OCI-M1 (cell line): ENCODE measurements at regions not wholly inside any gene's neighbourhood (a gene's known extent, or its start where the extent isn't known, plus 50 kb on each side); places are given as distances from the start of the nearest gene placed in this dataset.
A peak's percentile ranks its signal among the peaks of the same experiment; 100 is the strongest.
"Not testable (repeated sequence)": the region's sequence is repeated elsewhere in the genome, so short reads cannot be mapped to it uniquely, and the experiment has no call there.

ENCODE experiments used
- DNase-seq: peaks from one replicate; lab custom pipeline; 2025; lab: John Stamatoyannopoulos, UW

- DNase-seq = peak; percentile 1
These were observed 603.8 kb downstream of the CDH8 start for GRCh38 chr16:61432421-61432820.

DNA sequence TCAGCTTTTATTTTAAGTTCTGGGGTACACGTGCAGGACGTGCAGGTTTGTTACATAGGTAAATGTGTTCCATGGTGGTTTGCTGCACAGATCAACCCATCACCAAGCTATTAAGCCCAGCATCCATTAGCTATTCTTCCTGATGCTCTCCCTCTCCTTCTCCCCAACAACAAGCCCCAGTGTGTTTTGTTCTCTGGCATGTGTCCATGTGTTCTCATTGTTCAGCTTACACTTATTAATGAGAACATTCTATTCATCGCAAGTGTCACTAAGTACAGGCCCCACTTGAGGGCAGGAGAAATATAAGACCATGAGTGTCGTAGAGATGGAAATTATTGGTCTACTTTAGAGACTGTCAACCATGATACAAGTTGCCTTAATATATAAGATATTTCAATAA is 615.1 kb downstream of the CDH8 start:
- DNase-seq = no peak

GRCh38 chr16:61419791-61420190 is 616.4 kb downstream of the CDH8 start:
- DNase-seq = no peak

GRCh38 chr16:61418802-61419201 is 617.4 kb downstream of the CDH8 start:
- DNase-seq = not testable (repeated sequence)

GRCh38 chr16:61415126-61415525 is 621.1 kb downstream of the CDH8 start:
- no peak for DNase-seq

DNA sequence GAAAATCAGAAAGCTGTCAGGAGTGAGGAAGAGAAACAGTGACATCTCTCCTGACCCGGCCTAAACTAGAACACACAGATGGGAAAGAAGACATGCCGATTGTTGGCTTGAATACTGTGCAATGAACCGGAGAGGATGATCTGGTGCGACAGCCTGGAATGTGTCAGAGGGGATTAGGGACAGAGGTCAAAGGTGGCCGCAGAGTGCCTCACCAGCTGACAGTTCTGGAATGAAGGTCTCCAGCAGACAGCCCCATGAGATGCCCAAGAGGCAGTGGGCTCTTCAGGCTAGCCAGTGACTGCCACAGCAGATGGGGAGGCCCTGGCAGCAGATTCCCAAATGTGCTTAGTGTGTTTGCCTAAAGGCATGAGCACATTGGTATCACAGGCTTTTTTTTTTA is 623.2 kb downstream of the CDH8 start:
- DNase-seq = no peak

DNA sequence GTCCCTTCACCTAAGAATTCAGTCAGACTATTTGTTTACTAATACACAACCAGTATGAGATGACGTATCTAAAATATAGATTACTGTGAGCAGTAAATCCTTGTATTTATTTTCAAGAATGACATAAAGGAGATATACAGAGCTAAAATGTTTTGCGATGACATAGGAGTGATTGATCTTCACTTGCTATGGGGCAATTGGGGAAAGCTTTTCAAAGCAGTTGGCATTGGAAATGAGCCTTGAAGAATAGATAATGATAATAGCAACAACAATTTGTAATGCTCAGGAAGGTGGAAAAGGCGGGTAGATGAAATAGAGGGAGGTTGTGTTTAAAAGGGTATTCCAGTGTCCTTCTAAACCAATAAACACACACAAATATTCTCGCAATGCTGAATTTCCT is 623.7 kb downstream of the CDH8 start:
- no peak for DNase-seq

DNA sequence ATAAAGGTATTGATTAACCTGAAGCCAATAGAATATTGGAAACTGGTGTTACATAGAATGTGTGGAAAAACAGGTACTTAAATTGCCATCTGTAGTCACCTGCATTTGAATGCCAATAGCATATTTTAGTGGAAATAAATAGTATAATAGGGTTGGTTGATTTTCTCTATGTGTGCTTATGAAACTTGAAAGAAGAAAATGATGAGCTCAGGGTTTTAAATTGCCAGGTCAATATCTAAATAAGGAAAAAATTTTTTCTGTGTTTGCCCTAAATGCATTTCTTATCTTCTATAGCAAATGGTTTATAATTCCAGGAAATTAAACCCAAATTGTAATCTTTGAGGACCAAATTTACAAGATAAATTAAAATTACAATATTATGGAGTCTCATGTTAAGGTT is 626.6 kb downstream of the CDH8 start:
- DNase-seq = no peak

DNA sequence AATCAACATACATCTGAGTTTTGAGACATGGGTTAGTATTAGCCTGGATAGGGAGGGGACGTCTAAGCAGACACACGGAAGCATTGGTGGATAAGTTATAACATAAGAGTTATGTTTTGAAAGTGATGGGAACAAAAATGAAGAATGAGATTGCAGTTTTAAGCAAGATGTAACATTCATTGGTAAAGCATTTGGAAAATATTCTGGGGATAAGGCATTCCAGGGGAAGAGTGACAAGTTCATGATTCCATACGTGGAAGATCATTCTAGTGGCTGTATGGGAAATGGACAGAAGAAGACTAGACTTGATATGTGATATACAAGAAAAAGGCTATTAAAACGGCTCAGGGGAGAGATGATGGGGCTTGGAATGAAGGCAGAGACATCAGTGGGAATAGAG is 632.9 kb downstream of the CDH8 start:
- no peak for DNase-seq

GRCh38 chr16:61391896-61392295 is 644.3 kb downstream of the CDH8 start:
- DNase-seq = no peak

- DNase-seq = no peak
These were observed 645.1 kb downstream of the CDH8 start for GRCh38 chr16:61390965-61391637.

DNA sequence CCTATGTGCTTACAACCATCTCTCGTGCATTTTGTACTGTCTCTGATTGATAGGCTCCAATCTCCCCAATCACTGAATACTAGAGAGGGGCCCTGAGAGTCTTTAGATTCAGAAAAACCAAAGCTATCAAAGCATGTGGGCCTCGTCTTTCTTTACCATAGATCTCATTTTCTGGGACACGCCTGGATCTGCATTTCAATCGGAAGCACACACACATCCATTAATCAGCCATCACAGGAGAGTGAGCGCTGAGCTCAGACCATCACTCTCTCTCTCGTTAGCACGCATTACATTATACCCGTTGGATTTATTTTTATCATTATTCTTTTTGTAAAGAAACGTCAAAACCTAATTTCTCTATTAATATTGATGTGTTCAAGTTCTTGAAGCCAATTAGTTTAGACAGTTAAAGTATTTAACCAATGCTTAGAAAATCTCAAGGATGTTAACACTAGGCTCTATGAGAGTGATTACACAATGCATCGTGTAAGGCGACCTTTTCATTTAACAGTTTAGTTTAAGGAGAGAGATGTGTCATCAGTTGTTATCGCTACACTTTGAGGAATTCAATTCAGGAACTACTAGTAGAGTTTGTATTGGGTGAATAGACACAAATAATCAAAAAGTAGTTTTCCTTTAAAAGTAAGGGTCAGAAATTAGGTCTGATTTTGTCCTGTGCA is 650.7 kb downstream of the CDH8 start:
- no peak for DNase-seq

GRCh38 chr16:61382435-61382834 is 653.8 kb downstream of the CDH8 start:
- no peak for DNase-seq

DNA sequence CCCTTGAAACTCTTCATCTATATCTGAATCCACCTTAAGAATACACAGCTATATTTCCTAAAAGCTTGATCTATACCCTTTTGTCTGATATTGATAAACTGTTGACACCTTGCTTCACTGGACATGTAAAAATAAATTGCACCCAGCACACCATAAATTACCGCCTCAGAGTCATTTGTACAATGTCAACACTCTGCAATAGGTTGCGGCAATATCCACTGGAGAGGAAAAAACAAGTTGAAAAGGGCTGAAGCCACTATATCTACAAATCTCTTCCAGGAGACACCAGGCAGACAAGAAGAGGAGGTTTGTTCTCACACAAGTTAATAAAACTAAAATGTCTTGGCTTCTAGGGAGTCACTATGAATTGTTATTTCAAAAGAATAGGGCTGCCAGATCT is 656.9 kb downstream of the CDH8 start:
- no peak for DNase-seq

- no peak for DNase-seq
These were observed 662.2 kb downstream of the CDH8 start for GRCh38 chr16:61374071-61374470.

- no peak for DNase-seq
These were observed 664.4 kb downstream of the CDH8 start for GRCh38 chr16:61371881-61372280.

DNA sequence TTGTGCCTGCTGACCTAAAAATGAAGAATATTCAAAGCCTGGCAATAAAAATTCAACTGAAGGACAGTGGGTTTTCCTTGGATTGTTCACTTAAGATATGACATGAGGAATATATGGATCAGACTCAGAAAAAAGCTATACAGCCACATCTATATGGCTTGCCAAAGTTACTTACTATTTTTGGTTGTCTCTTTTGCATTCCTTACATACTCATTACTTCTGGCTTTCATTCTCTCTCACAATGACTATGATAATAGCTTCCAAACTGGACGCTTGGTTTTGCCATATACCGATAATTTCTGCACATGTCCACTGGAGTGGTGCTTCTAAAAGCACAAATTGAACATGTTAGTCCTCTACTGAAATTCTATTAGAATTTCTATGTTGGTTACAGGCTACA is 664.9 kb downstream of the CDH8 start:
- no peak for DNase-seq

- DNase-seq = no peak
These were observed 665.7 kb downstream of the CDH8 start for GRCh38 chr16:61370564-61370963.

- no peak for DNase-seq
These were observed 670.2 kb downstream of the CDH8 start for GRCh38 chr16:61366006-61366405.

GRCh38 chr16:61364990-61365389 is 671.2 kb downstream of the CDH8 start:
- DNase-seq = no peak

DNA sequence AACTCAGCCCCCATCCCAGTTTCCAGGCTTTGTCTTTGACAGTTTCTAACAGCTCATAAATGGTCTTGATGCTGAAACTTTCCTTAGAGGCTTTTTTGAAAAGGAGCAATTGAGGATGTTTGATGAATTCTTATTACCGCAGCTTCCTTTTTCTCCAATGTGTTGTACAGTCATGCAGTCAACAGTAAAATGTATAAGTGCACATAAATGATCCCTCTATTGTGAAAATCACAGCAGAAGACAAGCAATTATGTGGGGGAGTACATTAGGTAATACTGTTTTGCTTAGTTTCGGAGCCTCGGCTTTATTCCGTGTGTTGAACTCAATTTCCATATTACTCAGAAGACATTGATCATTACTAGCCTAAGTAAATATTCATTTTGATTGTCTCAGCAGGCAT is 673.7 kb downstream of the CDH8 start:
- DNase-seq = no peak

DNA sequence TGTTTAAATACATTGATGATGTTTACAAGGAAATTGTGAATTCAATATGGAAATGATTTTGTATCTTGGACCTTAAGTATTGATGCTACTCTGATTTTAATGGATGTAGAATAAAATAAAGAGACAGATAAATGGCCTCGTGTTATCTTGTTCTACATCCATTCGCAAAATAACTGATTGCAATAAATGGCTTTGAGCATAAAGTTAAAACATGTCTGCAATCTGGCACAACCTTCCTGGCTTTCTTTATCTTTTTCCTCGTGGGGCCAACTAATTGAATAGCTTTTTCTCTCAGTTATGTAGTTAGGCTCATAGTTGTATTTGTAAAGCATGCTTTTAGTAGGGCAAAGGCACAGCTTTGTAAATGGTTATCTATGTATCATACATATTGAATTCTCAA is 691.4 kb downstream of the CDH8 start:
- no peak for DNase-seq

DNA sequence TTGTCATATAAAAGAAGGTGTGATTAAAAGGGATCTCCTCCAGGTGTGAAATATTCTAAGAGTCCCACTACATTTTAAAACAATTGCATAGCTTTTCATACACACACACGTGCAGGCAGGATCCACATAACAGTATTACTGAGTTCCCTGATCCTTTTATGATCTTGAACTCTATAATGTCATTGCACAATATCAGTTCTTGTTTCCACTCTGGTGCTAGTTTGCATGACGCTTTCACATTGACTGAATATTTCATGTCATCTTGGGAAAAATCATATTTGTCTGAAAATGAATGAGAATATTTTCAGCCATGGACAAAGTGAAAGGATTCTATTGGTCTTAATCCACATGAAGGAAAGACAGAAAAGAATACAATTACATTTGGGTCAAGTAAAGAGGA is 703.8 kb downstream of the CDH8 start:
- no peak for DNase-seq

GRCh38 chr16:61324044-61324443 is 712.2 kb downstream of the CDH8 start:
- DNase-seq = no peak
